H1 (cell line): ENCODE measurements at regions not wholly inside any gene's neighbourhood (a gene's known extent, or its start where the extent isn't known, plus 50 kb on each side); places are given as distances from the start of the nearest gene placed in this dataset.

Experiments
- CTCF ChIA-PET: fragments of 300-600 bp; sonication (Branson Sonifier 250); formaldehyde crosslinking; loops from one replicate; lab custom pipeline; 2021; ENCODE audit not compliant: partially characterized antibody; lab: Charles Lee
- POLR2A ChIA-PET: fragments of 300-600 bp; sonication (Branson Sonifier 250); formaldehyde crosslinking; loops from one replicate; lab custom pipeline; 2021; ENCODE audit warnings: inconsistent platforms; ENCODE audit not compliant: partially characterized antibody; lab: Charles Lee
- DNase-seq, 2 experiments: peaks; one replicate each; pipeline versions ENCODE4 v3.0.0 to v3.0.0-alpha.2; 2010 to 2022; ENCODE audit warnings: low spot score in 2 of 2, low read depth in 1 of 2, mixed read lengths in 1 of 2
- FAIRE-seq: peaks from 2 replicates; lab custom pipeline; 2011; peaks lifted over from hg19 to GRCh38; lab: Jason Lieb, UNC
- H2AFZ ChIP-seq: 2 replicates; pipeline ENCODE4 v1.8.1; 2012; ENCODE audit warnings: low read length, inconsistent platforms
- H2AK5ac ChIP-seq: 2 replicates; pipeline ENCODE4 v1.6.1; 2013; ENCODE audit warnings: low read depth, low read length
- H2BK120ac ChIP-seq: replicated peaks from 2 replicates; pipeline ENCODE3; 2013; ENCODE audit warnings: low read depth, low read length, inconsistent platforms
- H2BK12ac ChIP-seq: 2 replicates; pipeline ENCODE4 v1.6.1; 2013; ENCODE audit warnings: low read depth, low read length
- H2BK15ac ChIP-seq: 2 replicates; pipeline ENCODE4 v1.6.1; 2013; ENCODE audit warnings: low read length
- H2BK20ac ChIP-seq: 2 replicates; pipeline ENCODE4 v1.6.1; 2013; ENCODE audit warnings: low read length
- H2BK5ac ChIP-seq: 2 replicates; pipeline ENCODE4 v1.6.1; 2013; ENCODE audit warnings: low read depth, low read length
- H3K14ac ChIP-seq: 2 replicates; pipeline ENCODE4 v1.6.1; 2013; ENCODE audit warnings: inconsistent platforms; ENCODE audit not compliant: insufficient read length
- H3K18ac ChIP-seq: 2 replicates; pipeline ENCODE4 v1.6.1; 2013; ENCODE audit warnings: low read length; ENCODE audit errors: extremely low read depth
- H3K23ac ChIP-seq: 2 replicates; pipeline ENCODE4 v1.6.1; 2013; ENCODE audit warnings: inconsistent platforms; ENCODE audit not compliant: insufficient read length
- H3K23me2 ChIP-seq: 2 replicates; pipeline ENCODE4 v1.6.1; 2013; ENCODE audit warnings: low read depth, low read length
- H3K27ac ChIP-seq: 2 replicates; pipeline ENCODE4 v1.6.1; 2011; ENCODE audit warnings: low read depth, low read length, inconsistent platforms
- H3K27me3 ChIP-seq, 4 experiments: replicated peaks in 1 of 4; 1 replicate in 1 of 4; 2 replicates in 3 of 4; pipeline versions ENCODE4 v1.6.1 to v1.8.1; 2011 to 2013; ENCODE audit warnings: low read length in 3 of 4, mild to moderate bottlenecking in 3 of 4, inconsistent platforms in 2 of 4, mixed read lengths in 2 of 4, moderate library complexity in 1 of 4; ENCODE audit not compliant: control insufficient read depth in 3 of 4, insufficient read depth in 3 of 4; ENCODE audit errors: extremely low read depth in 1 of 4
- H3K36me3 ChIP-seq, 4 experiments: 2 replicates each; pipeline versions ENCODE4 v1.6.1 to v1.8.1; 2011 to 2013; ENCODE audit warnings: mild to moderate bottlenecking in 4 of 4, low read length in 3 of 4, moderate library complexity in 2 of 4, control low read depth in 1 of 4, inconsistent platforms in 1 of 4; ENCODE audit not compliant: insufficient read depth in 4 of 4, control insufficient read depth in 2 of 4
- H3K4ac ChIP-seq: replicated peaks from 2 replicates; pipeline ENCODE3; 2013; ENCODE audit warnings: low read length, low read depth, mixed read lengths, inconsistent platforms; ENCODE audit not compliant: insufficient read length
- H3K4me1 ChIP-seq, 4 experiments: replicated peaks in 1 of 4; 1 replicate in 1 of 4; 2 replicates in 3 of 4; pipeline versions ENCODE4 v1.6.1 to v1.8.1; 2011 to 2013; ENCODE audit warnings: low read length in 3 of 4, inconsistent platforms in 2 of 4, mixed read lengths in 1 of 4; ENCODE audit not compliant: insufficient read depth in 4 of 4, control insufficient read depth in 3 of 4
- H3K4me2 ChIP-seq, 2 experiments: 2 replicates each; pipeline versions ENCODE4 v1.6.1 to v1.8.1; 2011 to 2013; ENCODE audit warnings: low read depth in 2 of 2, low read length in 2 of 2, control low read depth in 1 of 2, inconsistent platforms in 1 of 2, mild to moderate bottlenecking in 1 of 2; ENCODE audit not compliant: insufficient read depth in 1 of 2
- H3K4me3 ChIP-seq, 4 experiments: fragments of 200-600, 300-600 bp in 1 of 4; sonication (generic), shearing (Covaris generic), sonication (Bioruptor Twin) in 1 of 4; 2 replicates each; pipeline versions ENCODE4 v1.5.1 to v1.8.1; 2011 to 2016; ENCODE audit warnings: low read length in 4 of 4, low read depth in 3 of 4, control low read depth in 2 of 4, inconsistent platforms in 2 of 4, mild to moderate bottlenecking in 2 of 4, mixed read lengths in 1 of 4, moderate library complexity in 1 of 4; ENCODE audit not compliant: insufficient read depth in 2 of 4; ENCODE audit errors: extremely low read depth in 1 of 4
- H3K56ac ChIP-seq: replicated peaks from 2 replicates; pipeline ENCODE3; 2013; ENCODE audit warnings: low read depth, mild to moderate bottlenecking, mixed read lengths, low read length, inconsistent platforms; ENCODE audit not compliant: insufficient read length
- H3K79me1 ChIP-seq: 2 replicates; pipeline ENCODE4 v1.6.1; 2013; ENCODE audit warnings: low read depth, low read length, control low read depth
- H3K79me2 ChIP-seq, 2 experiments: 2 replicates each; pipeline versions ENCODE4 v1.6.1 to v1.8.1; 2012 to 2013; ENCODE audit warnings: low read length in 2 of 2, mild to moderate bottlenecking in 2 of 2, inconsistent platforms in 1 of 2; ENCODE audit not compliant: insufficient read depth in 2 of 2, control insufficient read depth in 1 of 2
- H3K9ac ChIP-seq, 4 experiments: replicated peaks in 1 of 4; 1 replicate in 1 of 4; 2 replicates in 3 of 4; pipeline versions ENCODE4 v1.6.1 to v1.8.1; 2011 to 2013; ENCODE audit warnings: low read depth in 3 of 4, low read length in 3 of 4, control low read depth in 2 of 4, mild to moderate bottlenecking in 2 of 4, moderate library complexity in 2 of 4, inconsistent platforms in 1 of 4; ENCODE audit errors: extremely low read depth in 1 of 4
- H3K9me3 ChIP-seq, 2 experiments: 2 replicates each; pipeline versions ENCODE4 v1.6.1 to v1.8.1; 2012 to 2013; ENCODE audit warnings: mild to moderate bottlenecking in 2 of 2, moderate library complexity in 2 of 2, control low read depth in 1 of 2, inconsistent platforms in 1 of 2, low read depth in 1 of 2, low read length in 1 of 2, mixed read lengths in 1 of 2; ENCODE audit not compliant: insufficient read depth in 2 of 2
- H4K20me1 ChIP-seq, 2 experiments: replicated peaks in 1 of 2; 2 replicates each; pipeline versions ENCODE3 to v1.8.1; 2011 to 2013; ENCODE audit warnings: inconsistent platforms in 2 of 2, low read length in 2 of 2, mild to moderate bottlenecking in 1 of 2; ENCODE audit not compliant: insufficient read depth in 2 of 2, control insufficient read depth in 1 of 2
- H4K5ac ChIP-seq: 2 replicates; pipeline ENCODE4 v1.6.1; 2013; ENCODE audit warnings: low read length, low read depth, mixed read lengths, inconsistent platforms; ENCODE audit not compliant: insufficient read length
- H4K8ac ChIP-seq: 2 replicates; pipeline ENCODE4 v1.8.0; 2013; ENCODE audit warnings: mild to moderate bottlenecking, moderate library complexity, low read length, inconsistent platforms; ENCODE audit not compliant: insufficient read depth; ENCODE audit errors: extremely low read depth
- H4K91ac ChIP-seq: replicated peaks from 2 replicates; pipeline ENCODE3; 2013; ENCODE audit warnings: low read length, mixed read lengths, inconsistent platforms; ENCODE audit not compliant: insufficient read length
- BCL11A ChIP-seq, 2 experiments: IDR thresholded peaks; one replicate each; pipeline ENCODE4 v1.6.1; 2011; ENCODE audit warnings: low read depth in 2 of 2, low read length in 2 of 2, mild to moderate bottlenecking in 2 of 2
- BRCA1 ChIP-seq: IDR thresholded peaks from 2 replicates; pipeline ENCODE4 v1.6.1; 2012; ENCODE audit warnings: low read depth, low read length, improper control_type of control experiment
- EP300 ChIP-seq, 2 experiments: IDR thresholded peaks; 1 replicate in 1 of 2; 2 replicates in 1 of 2; pipeline ENCODE4 v1.6.1; 2011 to 2012; ENCODE audit warnings: low read depth in 2 of 2, low read length in 2 of 2, mild to moderate bottlenecking in 2 of 2, borderline replicate concordance in 1 of 2, inconsistent platforms in 1 of 2, moderate library complexity in 1 of 2
- EZH2 ChIP-seq: fragments of 200-600 bp; sonication (generic); IDR thresholded peaks from 2 replicates; pipeline ENCODE4 v1.7.1; 2012; ENCODE audit warnings: low read depth, mild to moderate bottlenecking, moderate library complexity, low read length, inconsistent platforms; ENCODE audit not compliant: severe bottlenecking
- HDAC6 ChIP-seq: IDR thresholded peaks from one replicate; pipeline ENCODE4 v1.7.1; 2012; ENCODE audit warnings: low read depth, mild to moderate bottlenecking, inconsistent platforms, low read length, moderate library complexity
- JUND ChIP-seq: IDR thresholded peaks from 2 replicates; pipeline ENCODE4 v1.6.1; 2011; ENCODE audit warnings: mild to moderate bottlenecking, improper control_type of control experiment, low read length
- KDM1A ChIP-seq: fragments of 200-600, 300-600 bp; sonication (generic); IDR thresholded peaks from 2 replicates; pipeline ENCODE4 v1.7.1; 2016; ENCODE audit warnings: mild to moderate bottlenecking, low read length, borderline replicate concordance
- POLR2AphosphoS5 ChIP-seq: IDR thresholded peaks from 2 replicates; pipeline ENCODE4 v1.6.1; 2011; ENCODE audit warnings: low read depth, low read length
- RFX5 ChIP-seq: IDR thresholded peaks from 2 replicates; pipeline ENCODE4 v1.6.1; 2011; ENCODE audit warnings: low read depth, low read length, improper control_type of control experiment, borderline replicate concordance
- SAP30 ChIP-seq: fragments of 300-600 bp; sonication (generic); IDR thresholded peaks from 2 replicates; pipeline ENCODE4 v1.7.1; 2012; ENCODE audit warnings: low read length, moderate library complexity, mild to moderate bottlenecking, inconsistent platforms; ENCODE audit not compliant: insufficient read depth, insufficient replicate concordance
- SIRT6 ChIP-seq: IDR thresholded peaks from one replicate; pipeline ENCODE4 v1.7.1; 2012; ENCODE audit warnings: low read length, inconsistent platforms
- SP4 ChIP-seq: IDR thresholded peaks from 2 replicates; pipeline ENCODE4 v1.6.1; 2012; ENCODE audit warnings: low read length, inconsistent platforms
- USF2 ChIP-seq: IDR thresholded peaks from 2 replicates; pipeline ENCODE4 v1.6.1; 2011; ENCODE audit warnings: low read length, improper control_type of control experiment
- WGBS, 2 experiments: shearing (Covaris generic) in 1 of 2; methylation state at CpG; one replicate each; pipeline versions ENCODE4 v1.1.6 to v1.1.7; 2013 to 2015; ENCODE audit warnings: low lambda C conversion rate in 2 of 2, mixed read lengths in 2 of 2, inconsistent platforms in 1 of 2, low coverage in 1 of 2, missing lambda C conversion rate in 1 of 2; ENCODE audit not compliant: insufficient replicate concordance in 2 of 2, insufficient coverage in 1 of 2, insufficient read length in 1 of 2; ENCODE audit errors: extremely low coverage in 1 of 2, missing lambda C conversion rate in 1 of 2; 5-methylcytosine and 5-hydroxymethylcytosine counted together

GRCh38 chr7:121446526-121446925, 50.4 kb upstream of the FAM3C start:
- no peak overlapping the region for H2BK5ac ChIP-seq
- no peak overlapping the region for H4K5ac ChIP-seq
- no peaks in the 10 kb centered on the region for H4K20me1 ChIP-seq
- H3K14ac ChIP-seq: no peak overlapping the region
- no peak overlapping the region for H2AFZ ChIP-seq
- no peak overlapping the region for H2BK12ac ChIP-seq
- no peak overlapping the region for H3K56ac ChIP-seq
- FAIRE-seq (no peak), DNase-seq (no peak)
- H3K9me3 ChIP-seq: no peaks in the 10 kb centered on the region
- H3K79me1 ChIP-seq: no peaks in the 10 kb centered on the region
- no peak overlapping the region for H3K23ac ChIP-seq
- H3K4me1 ChIP-seq: no peaks in the 10 kb centered on the region; a peak in 1 of 7 replicates
- H3K4ac ChIP-seq: no peak overlapping the region
- H3K23me2 ChIP-seq: no peaks in the 10 kb centered on the region
- H3K27me3 ChIP-seq: no peaks in the 10 kb centered on the region
- no peak overlapping the region for H3K27ac ChIP-seq
- no peak overlapping the region for H3K9ac ChIP-seq
- 85% methylated on average over 5 of the region's 5 CpGs; no CpG with 5 or more reads in 1 of the 2 experiments for WGBS, 2 experiments
- no peak overlapping the region for H4K8ac ChIP-seq
- no peak overlapping the region for H3K4me3 ChIP-seq
- no peaks in the 10 kb centered on the region for H3K79me2 ChIP-seq
- H2BK120ac ChIP-seq: no peak overlapping the region
- no peak overlapping the region for H3K4me2 ChIP-seq
- H3K36me3 ChIP-seq: no peaks in the 10 kb centered on the region
- ChIA-PET CTCF (no interaction called here), POLR2A (no interaction called here)
- H2AK5ac ChIP-seq: no peak overlapping the region
- H2BK15ac ChIP-seq: no peak overlapping the region
- H2BK20ac ChIP-seq: no peak overlapping the region
- H4K91ac ChIP-seq: no peak overlapping the region
- no peak overlapping the region for H3K18ac ChIP-seq
- TF ChIP-seq HDAC6 (no peak), SIRT6 (no peak), EZH2 (no peak), BRCA1 (no peak), BCL11A (IDR thresholded peaks at IDR 0.05; ENCODE audit: low read depth in 2 of 2, low read length in 2 of 2) (no peak), KDM1A (no peak), POLR2AphosphoS5 (no peak), SAP30 (no peak), USF2 (no peak), EP300 (IDR thresholded peaks at IDR 0.05; ENCODE audit: borderline replicate concordance in 1 of 2, low read depth in 2 of 2, low read length in 2 of 2) (no peak), SP4 (no peak), JUND (no peak), RFX5 (no peak)
